GM19468 (cell line): ENCODE measurements at regions not wholly inside any gene's neighbourhood (a gene's known extent, or its start where the extent isn't known, plus 50 kb on each side); places are given as distances from the start of the nearest gene placed in this dataset.

ENCODE experiments used
- ATAC-seq: cut with Tn5 transposase; IDR thresholded peaks from one replicate; pipeline ENCODE4 v1.9.1; 2021; ENCODE audit warnings: mild to moderate bottlenecking, moderate library complexity, moderate number of reproducible peaks; ENCODE audit not compliant: unreplicated experiment; ENCODE audit errors: extremely low read depth

DNA sequence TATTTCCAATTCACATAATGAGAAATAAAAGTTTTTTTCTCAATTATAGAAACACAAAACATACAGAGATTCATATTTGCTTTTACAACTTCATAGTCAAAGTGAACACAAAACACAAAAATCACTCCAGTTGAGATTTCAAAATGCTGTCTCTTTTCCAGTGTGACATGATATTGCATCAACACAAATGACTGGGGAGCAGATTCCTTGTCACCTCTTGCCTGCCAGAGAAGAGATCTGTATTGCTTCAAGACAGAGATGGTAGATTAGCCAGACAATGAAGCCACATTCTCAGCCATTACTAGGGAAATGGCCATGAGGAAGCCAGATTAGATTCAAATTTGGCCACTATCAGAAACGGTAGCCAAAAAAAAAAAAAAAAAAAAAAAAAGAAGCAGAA is 2313.1 kb upstream of the AGA start:
- ATAC-seq: no peak

DNA sequence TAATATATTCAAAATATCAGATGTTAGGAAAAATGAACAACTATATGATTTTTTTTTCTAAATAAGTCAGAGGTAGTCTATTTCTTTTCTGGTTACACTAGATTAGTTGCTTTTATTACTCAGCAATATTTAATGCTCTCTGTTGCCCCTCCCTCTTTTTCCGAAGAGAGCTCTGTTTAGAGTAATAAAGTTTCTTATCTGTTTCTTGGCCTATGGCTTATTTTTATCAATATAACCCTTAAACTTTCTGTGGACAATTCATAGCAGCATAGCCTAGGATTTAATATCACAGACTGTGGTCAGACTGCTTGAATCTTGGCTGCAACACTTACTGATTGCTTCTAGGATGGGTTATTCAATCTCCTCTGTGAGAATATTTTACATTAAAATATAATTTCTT is 2315.4 kb upstream of the AGA start:
- no peak for ATAC-seq

DNA sequence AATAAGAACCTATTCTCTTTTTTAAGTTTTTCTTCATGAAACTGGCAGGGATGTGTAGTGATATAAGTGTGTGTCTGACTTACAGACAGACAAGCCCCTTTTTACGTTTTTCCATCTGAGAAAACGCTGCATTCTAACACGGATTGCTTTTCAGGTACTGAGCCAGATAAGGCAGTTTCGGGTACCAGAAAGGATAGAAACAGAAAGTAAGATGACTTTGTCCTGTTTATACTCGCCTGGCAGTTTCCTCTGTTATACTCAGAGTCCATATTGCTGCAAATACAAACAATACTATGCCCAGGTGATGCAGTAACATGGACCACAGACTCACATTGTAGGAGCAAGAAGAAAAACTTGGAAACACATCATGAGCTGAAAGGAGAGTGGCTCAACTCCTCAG is 2320.6 kb upstream of the AGA start:
- ATAC-seq: no peak

DNA sequence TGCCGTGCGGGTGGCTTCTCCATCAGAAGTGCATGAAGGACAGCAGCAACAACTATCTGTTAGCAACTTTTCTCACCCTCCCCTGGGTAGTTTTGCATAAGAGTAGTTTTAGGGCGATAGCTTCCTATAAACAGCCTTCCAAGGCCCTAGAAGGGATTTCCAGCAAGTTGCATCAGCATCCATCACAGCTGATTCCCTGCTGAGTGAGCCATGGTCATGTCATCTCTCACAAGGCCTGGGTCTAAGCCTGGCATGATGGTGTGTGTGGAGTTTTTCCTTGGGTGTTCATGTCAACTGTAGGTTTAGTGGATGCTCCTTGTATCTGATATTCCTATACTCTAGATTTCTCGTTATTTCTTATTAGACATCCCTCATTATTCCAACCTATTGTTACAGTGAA is 2324.7 kb upstream of the AGA start:
- ATAC-seq: no peak

DNA sequence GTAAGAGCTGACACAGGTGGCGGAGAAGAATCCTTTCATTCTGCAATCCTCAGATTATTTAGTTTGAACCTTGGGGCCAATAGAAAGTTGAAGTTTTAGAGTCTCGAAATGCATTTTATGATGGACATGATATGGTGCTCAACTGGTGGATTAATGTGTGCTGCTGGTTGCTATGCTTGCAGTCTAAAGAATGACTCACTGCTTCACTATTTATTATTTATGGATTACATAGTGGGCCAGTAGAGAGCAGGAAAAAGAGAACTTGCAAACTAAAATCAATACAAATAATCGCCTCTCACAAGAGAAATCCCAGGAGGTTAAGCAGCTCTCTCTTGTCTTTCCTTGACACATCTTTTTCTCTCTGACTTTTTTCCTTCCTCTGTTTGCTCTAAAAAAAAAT is 2326.8 kb upstream of the AGA start:
- no peak for ATAC-seq

DNA sequence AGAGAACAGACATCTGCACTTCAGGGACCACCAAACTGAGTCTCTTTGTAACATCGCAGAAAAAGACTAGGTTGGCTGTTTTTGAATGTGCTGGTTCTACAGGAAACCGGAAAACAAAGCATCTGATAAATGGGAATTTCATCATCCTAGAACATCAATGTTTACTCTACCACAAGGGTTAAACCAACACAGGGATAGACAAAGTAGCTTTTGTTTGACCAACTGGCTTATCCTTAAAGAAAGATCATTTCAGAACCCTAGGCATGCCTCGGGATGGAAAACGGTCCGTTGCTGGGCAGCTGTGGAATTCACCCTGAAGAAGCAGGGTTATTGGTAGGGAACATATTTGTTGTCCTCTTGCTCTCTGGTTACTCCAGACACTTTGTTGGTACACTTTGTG is 2355.5 kb upstream of the AGA start:
- ATAC-seq: no peak

DNA sequence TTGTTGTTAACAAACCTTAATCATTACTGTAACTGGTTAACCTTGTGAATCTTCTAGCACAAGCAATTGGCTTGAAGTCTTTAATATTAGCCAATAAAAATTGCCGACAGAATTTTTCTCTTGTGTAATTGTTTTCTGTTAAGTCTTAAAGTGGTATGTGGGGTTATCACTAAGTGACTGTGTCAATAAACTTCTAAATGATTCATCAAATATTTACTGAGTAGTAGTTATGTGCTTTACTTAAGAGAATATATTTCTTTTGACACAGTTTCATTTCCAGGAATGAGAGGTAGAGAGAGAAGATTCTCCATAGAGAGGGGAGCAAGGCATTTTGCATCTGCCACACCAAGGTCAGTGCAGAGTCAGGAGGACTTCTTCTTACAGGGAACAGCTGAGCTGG is 2361.6 kb upstream of the AGA start:
- ATAC-seq: no peak

DNA sequence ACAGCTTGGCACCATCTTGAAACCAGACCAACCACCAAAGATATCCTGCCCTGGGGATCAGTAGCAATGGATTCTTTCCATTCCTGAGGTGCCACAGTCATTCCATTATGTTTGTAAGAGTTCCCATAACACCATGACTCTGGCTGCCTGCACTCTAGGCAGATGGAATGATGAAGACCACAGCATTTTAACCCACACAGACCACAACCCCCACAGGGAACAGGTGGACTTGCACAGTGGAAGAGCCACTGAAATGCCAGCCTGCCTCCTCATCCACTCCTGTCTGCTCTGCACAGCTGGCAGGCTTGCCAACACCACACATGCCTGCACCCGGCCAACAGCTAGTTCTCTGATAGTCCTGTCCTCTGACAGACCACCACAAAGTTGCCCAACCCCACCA is 2362.2 kb upstream of the AGA start:
- ATAC-seq: no peak

DNA sequence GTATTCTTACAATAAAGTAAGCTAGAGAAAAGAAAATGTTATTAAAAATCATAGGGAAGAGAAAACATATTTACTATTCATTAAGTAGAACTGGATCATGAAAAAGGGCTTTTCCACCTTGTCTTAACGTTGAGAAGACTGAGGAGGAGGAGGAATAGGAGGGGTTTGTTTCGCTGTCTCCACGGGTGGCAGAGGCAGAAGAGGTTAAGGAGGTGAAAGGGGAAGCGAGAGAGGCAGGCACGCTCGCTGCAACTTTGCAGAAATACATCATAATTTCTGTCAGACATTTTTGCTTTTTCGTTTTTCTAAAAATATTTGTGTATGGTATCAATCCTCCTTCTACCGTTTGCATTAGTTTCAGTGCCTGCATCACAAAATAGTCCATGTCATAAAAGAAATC is 2375.1 kb upstream of the AGA start:
- ATAC-seq: no peak

DNA sequence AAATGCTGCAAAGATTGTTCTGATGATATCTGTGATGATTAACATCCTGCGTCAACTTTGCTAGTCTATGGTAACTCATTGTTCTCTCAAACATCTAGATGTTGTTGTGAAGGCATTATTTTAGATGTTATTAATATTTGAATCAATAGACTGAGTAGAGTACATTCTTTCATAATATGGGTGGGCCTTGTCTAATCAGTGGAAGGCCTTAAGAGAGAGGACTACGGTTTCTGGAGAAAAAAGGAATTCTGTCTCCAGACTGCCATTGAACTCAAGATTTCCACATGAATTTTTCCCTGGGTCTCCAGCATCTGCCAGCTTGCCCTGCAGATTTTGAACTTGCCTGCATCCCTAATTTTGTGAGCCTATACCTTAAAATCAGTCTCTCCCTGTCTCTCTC is 2381.1 kb upstream of the AGA start:
- no peak for ATAC-seq

DNA sequence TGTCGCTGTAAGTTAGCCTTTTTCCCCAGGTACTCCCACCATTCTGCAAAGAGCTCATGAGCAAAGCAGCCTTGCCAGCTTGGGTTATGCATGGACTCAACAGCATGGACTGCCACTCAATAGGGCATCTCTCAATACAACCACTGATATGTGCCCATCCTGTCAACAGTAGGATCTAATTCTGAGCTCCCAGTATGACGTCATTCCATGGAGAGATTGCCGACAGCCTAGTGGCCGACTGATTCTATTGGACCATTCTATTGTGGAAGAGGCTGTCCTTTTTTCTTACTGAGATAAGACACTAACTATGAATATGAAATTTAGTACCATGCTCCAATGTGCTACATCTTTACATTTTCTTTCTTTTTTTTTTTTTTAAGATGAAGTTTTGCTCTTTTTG is 2389.0 kb upstream of the AGA start:
- no peak for ATAC-seq

DNA sequence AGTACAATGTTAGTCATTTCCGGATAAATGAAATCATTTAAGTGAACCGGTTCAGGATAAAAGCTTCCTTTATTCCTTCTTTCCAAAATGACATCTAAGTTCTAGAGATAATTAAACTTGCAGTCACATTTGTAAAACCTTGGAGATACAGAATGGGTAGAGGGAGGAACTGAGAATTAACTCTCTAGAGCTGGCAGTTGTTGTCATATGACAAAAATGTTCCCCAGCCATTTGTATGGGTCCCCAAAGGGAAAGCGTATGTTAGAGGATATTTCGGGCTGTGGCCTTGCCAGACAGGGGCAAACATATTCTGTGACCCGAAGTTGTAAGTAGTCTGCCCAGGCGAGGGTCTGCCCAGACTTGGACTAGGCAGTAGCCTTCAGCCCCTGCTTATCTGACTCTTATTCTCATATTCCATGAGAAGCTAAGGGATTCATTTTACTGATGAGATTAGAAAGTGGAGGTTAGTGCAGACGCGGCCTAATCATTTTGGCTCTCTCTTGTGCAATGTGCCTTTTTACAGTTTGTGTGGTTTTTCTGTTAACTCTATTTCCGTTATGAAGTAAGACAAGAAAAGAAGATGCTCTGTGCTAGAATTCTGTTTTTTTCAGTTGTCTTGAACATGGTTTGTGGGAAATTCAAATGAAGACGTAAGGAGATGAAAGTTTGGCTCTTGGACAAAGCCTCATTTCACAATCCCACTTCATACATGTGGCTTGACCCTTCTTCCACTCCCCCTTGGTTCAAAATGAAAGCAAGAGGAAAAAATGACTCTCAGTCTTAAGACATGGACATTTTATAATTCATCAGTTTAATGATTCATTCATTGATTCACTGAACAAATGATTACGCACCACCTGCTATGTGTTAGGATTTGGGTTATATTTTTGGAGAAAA is 2394.2 kb upstream of the AGA start:
- no peak for ATAC-seq

DNA sequence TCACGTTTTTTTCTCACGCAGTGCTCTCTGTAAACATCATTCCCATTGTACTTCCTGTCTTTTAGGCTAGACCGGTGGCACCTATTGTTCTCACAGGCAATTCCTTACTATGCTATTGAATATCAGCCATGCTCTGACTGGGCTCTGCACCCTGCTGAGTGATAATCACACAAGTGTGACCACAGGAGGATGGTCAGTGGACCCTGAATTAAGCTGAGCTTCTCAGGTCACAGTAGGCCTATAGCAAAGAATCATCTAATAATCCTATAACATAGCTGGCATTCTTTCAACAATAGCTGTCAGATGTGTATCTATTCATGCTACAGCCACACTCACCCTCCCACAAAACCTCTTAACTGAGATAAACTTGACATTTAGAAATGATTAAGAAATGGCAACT is 2399.8 kb upstream of the TENM3 start:
- ATAC-seq: no peak

DNA sequence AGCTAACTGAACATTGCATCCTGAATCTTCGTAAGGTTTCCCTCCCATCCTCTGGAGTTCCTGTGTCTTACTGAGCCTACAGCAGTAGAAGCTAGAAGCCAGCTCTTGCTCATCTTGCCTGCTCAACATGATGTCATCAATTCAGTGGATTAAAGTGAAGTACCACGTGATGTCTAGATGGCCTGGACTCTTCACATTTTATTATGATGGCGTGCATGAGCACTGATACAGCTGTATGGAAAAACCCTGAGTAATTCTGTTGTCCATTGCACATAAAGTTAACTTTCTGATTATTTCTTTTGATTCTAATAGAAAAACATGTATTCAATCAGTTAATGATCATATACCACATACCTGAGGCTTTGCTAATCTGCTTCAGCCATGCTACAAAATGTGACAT is 2387.7 kb upstream of the TENM3 start:
- ATAC-seq: no peak

DNA sequence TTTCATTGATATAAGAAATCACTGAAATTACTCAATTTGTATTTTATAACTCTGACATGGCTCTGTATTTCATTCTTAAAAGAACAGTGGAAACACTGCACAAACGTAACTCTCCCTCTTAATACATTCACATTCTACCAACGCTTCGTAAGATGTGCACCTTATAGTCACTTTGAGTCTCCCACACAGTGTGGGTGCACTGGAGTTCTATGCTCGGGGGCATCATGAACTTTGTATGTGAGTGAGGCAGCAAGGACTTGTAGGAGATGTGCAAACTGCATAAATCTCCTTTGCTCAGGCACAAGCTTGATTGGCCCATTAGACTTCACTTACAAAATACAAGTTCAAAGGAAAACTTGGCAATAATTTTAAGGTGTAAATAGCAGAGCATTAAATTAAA is 2385.0 kb upstream of the TENM3 start:
- ATAC-seq: no peak

DNA sequence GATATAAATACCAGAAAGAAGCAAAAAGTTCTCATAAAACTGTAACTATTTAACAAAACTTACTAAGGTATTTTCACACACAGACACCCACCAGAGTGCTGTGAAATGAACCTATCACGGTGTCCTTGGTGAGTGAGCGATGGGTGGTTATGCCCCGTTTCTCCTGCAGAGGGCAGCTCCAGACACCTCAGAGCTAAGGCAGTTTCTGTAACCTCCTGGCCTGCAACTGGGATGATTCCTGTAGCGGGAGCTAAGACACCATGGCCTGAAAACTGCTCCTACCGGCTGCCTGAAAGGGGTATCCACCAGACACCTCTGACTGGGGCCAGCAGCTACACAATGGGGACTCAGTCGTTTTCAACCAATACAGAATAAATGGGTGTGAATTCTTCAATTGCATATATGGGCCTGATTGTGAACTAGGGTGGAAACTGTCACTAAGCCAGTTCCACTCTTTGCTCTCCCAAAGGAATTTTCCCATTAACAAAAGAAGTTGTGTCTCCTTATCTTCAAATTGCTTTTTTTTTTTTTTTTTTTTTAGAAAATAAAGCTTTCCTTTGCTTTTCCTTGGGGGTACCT is 2375.8 kb upstream of the TENM3 start:
- ATAC-seq: peak; percentile 78

DNA sequence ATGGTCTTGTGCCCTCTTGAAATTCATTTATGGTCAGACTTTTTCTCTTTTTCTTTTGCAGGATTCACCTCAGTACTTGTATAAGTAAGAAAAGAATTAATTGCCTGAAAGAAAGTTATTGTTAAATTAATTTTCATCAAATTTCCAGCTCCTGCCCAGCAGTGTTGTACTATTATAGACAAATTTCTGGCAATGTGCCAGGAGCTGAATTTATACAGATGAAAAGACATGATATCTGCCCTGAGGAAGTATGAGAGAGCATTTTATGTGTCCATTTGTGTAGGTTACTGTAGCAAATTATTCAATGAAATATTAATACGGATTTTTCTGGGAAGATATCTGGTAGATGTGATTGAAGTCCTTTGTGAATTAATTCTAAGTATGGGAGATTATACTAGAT is 2371.5 kb upstream of the TENM3 start:
- ATAC-seq: no peak

DNA sequence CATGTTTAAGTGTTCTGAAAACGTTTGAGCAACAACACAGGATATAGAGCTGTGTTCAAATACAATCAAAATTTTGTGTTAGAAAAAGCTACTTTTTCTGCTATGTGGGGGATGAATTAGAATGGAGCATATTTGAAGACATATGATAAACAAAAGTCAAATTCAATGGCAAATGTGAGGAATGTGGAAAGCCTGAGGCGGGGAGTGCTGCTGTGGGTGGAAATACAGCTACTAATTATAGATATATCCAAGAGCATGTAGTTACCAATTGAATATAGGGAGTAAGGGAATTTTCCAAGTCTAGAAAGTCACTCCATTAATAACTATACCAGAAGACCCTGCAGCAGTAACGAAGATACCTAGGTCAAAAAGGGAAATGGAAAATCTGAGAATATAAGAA is 2370.4 kb upstream of the TENM3 start:
- no peak for ATAC-seq

DNA sequence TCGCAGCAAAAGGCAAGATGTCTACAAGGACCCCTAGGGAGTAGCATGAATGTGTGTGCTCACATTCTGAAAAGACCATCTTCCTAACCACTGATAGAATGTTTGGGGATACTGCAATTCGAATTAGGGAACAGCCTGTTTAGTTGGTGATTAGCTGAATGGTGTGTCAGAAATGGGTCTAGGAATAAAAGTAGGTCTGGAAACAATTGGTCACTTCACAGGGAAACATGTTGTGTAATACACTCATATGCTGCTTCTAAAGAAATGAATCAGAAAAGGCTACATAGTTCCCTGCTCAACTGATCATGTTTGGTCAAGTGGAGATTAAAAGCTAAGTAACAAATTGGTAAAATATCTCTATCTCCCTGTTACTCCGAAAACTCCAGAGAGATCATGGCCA is 2362.4 kb upstream of the TENM3 start:
- ATAC-seq: no peak

DNA sequence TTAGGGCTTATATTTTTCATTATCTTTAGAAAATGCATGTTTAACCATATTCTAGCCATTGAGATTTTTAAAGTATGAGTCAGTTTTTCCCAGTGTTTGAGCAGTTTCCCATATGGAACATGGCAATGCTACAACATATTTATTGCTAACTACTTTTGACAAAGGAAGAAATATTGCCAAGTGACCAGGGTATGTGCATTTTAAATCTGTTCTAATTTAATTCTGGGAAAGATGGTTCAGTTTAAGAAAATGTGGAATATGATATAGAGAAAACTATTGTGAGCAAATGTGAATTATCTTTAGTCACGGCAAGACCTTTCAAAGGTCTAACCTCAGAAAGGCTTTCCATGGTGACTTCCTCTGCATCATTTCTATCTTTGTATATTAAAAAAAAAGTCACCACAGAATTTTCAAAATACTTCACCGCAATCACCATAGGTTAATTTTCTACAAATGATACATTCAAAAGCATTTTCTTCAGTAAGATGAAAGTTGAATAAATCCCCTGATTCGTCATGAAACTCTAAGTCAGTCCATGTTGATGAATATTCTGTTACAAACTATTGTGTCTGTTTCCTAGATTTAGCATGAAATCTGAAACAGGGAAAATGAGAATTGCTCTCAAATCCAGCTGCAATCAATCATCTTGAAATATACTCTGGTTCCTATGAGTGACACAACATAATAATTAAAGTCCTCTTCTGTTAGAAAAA is 2349.0 kb upstream of the TENM3 start:
- ATAC-seq: no peak

DNA sequence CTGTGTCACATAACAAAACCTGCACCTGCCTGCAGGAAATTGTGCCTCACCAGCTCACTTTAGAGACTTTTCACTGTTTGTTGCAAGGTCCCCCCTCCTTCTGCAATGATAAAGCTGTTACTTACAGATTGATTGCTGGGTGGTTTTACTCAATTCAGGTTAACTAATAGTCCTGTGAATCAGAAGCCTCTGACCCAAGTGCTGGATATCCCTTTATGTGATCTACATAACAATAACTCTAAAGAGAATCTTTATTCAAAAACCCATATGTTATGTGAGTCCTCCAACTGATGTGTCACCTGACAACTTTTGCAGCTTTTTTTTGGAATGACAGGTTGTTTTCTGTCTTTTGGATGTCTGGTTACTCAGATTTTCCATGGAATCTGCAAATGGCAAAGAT is 2323.6 kb upstream of the TENM3 start:
- no peak for ATAC-seq
